GOT3 (cell line): ENCODE measurements at regions not wholly inside any gene's neighbourhood (a gene's known extent, or its start where the extent isn't known, plus 50 kb on each side); places are given as distances from the start of the nearest gene placed in this dataset.

Experiments
- DNase-seq: peaks from one replicate; lab custom pipeline; 2025; ENCODE audit warnings: mixed read lengths; lab: John Stamatoyannopoulos, UW

GRCh38 chr18:5091741-5092140 is 105.3 kb downstream of the AKAIN1 start:
- no peak for DNase-seq

- DNase-seq, result no peak
Measured at GRCh38 chr18:5075297-5075696, 121.8 kb downstream of the AKAIN1 start.

- no peak for DNase-seq
Measured at GRCh38 chr18:5073026-5073944, 123.8 kb downstream of the AKAIN1 start.

- no peak for DNase-seq
Measured at GRCh38 chr18:5068851-5069250, 128.2 kb downstream of the AKAIN1 start.

GRCh38 chr18:5066380-5066977 is 130.6 kb downstream of the AKAIN1 start:
- DNase-seq, result no peak

- DNase-seq, result no peak
Measured at GRCh38 chr18:5065615-5066014, 131.4 kb downstream of the AKAIN1 start.

GRCh38 chr18:5064841-5065370 is 132.2 kb downstream of the AKAIN1 start:
- DNase-seq, result no peak

GRCh38 chr18:5061785-5062184 is 135.3 kb downstream of the AKAIN1 start:
- DNase-seq, result no peak

GRCh38 chr18:5060543-5060942 is 136.5 kb downstream of the AKAIN1 start:
- no peak for DNase-seq

GRCh38 chr18:5059696-5060032 is 137.4 kb downstream of the AKAIN1 start:
- DNase-seq, result no peak

GRCh38 chr18:5058768-5059695 is 138.0 kb downstream of the AKAIN1 start:
- no peak for DNase-seq

GRCh38 chr18:5057386-5058348 is 139.4 kb downstream of the AKAIN1 start:
- no peak for DNase-seq

GRCh38 chr18:5052491-5052890 is 144.6 kb downstream of the AKAIN1 start:
- DNase-seq, result no peak

- DNase-seq, result no peak
Measured at GRCh38 chr18:5051207-5051606, 145.8 kb downstream of the AKAIN1 start.

- no peak for DNase-seq
Measured at GRCh38 chr18:5049124-5049523, 147.9 kb downstream of the AKAIN1 start.

GRCh38 chr18:5040476-5040875 is 156.6 kb downstream of the AKAIN1 start:
- DNase-seq, result no peak

- no peak for DNase-seq
Measured at GRCh38 chr18:5036523-5036922, 160.5 kb downstream of the AKAIN1 start.

GRCh38 chr18:5031216-5031615 is 165.8 kb downstream of the AKAIN1 start:
- DNase-seq, result no peak

GRCh38 chr18:5030636-5031035 is 166.4 kb downstream of the AKAIN1 start:
- DNase-seq, result no peak

- no peak for DNase-seq
Measured at GRCh38 chr18:5029592-5029991, 167.5 kb downstream of the AKAIN1 start.

- DNase-seq, result no peak
Measured at GRCh38 chr18:5024741-5025140, 172.3 kb downstream of the AKAIN1 start.
